Fibroblast of skin of back (primary cell): ENCODE measurements at regions not wholly inside any gene's neighbourhood (a gene's known extent, or its start where the extent isn't known, plus 50 kb on each side); places are given as distances from the start of the nearest gene placed in this dataset.
"Not testable (repeated sequence)": the region's sequence is repeated elsewhere in the genome, so short reads cannot be mapped to it uniquely, and the experiment has no call there.

Experiments
- DNase-seq: peaks from one replicate; pipeline ENCODE4 v3.0.0-alpha.2; 2013

GRCh38 chr17:14604591-14605266, 303.8 kb downstream of the HS3ST3B1 start:
- DNase-seq = no peak

DNA sequence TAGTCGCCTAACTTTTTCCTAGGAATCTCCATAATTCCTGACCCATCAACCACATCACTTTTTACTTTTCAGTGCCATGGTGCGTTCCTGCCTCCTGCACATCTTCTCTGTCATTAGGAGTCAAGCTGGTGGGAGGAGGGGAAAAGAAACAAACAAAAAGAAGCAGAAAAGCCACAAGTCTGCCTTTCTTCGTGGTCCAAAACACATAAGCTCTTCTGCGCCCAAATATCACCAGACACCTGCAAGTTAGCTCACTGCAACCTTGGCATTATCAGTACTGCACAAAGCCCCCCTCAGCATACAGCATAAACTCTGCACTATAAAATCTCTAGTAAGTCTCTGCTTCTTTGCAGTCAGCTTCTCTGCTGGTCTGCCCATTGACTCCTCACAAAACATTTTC, 295.3 kb downstream of the HS3ST3B1 start:
- no peak for DNase-seq

DNA sequence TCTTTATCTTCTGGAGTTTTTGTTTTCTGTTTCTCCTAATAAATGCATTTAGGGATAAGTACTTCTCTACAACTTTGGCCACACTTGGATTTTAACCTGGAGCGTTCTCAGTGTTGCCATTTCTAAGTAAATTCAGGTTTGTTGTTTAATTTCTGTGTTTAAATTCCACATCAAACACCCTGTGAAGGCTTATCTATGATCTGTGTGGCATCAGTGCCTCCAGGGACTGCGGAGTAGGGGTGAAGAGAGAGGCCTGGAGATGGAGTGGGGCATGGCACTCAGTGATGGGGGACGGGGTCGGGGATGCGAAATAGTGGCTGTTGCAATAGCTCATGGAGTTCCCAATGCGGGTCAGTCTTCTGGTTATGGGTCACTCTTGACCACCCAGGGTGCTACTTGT, 294.8 kb downstream of the HS3ST3B1 start:
- no peak for DNase-seq

DNA sequence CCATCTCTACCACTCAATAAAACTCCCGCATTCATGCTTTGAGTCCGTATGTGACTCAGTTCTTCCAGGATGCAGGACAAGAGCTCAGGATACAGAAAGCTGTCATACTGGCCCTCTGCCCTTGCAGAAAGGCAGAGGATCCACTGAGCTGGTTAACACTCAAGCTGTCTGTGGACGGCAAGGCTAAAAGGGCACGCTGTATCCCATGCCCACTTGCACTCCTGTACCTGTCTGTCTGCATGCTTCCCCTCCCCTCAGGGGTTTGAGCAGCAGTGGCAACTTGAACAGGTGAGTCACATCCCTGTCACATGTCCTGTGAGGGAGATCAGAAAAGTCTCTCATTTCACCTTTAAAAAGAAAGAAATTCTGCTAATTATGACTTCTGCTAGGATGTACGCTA, 293.8 kb downstream of the HS3ST3B1 start:
- DNase-seq = no peak

DNA sequence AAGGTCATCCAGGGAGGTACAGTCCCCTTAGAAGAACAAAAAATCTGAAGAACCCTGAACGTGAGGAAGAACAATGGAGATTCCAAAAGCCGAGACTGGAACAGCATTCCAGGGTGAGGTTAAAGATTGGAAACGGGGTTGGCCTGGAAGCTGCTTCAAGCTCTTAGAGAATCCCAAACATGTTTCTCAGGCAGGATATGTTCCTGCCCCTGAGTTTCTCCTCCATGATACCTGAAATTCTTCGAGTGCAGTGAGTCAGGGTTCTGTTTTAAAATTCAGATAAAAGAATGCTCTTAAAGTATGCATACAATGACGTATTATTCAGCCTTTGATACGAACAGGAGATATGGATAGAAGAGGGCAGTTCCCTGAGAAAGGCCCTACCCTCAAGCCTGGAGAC, 293.1 kb downstream of the HS3ST3B1 start:
- no peak for DNase-seq

DNA sequence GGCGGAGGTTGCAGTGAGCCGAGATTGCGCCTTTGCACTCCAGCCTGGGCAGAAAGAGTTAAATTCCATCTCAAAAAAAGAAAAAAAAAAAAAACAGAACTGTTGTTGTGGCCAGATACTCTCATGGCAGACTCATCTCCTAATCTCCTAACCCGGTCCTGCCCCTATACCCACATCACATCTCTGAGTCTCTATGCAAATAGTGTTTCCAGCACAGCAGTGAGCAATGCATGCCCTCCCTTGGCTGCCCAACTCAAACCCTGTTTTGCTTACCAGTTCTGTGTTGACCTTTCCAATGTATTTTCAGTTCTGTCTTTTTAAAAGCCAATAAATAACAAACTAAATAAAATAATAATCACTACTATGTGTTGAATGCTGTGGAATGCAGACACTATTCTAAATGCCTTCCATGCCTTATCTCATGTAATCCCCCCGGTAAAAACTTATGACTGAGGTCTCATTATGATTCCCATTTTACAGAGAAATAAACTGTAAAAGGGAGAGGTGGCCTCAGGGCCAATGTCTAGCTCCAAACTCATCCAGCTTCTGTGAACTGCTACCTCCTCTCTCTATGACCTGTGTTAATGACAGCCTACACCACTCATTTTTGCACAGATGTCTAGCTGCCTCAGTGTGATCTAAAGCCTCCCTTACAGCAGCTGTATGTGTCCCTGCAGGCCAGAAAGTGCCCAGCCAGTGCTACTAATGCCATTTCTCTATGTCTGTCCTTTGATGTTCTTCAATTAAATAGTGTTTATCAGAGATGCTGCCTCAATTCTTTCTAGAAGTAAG, 289.8 kb downstream of the HS3ST3B1 start:
- no peak for DNase-seq

DNA sequence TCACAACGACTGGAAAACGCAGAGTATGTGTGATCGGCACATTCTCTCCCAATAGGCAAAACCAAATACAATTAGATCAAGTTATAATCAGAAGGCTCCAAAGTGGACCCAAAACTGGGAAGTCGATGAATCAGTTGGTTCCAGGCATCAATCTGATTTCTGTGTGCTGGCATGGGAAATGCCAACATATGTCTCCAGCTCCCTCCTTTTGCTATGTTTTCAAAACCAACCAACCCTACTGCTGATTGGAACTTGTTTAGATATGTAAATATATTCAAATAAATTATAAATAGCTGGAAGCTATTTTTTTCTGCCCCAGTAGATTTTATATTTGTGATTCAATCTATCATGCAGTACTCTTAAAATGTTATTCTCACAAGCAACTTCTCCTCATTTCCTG, 284.2 kb downstream of the HS3ST3B1 start:
- no peak for DNase-seq

DNA sequence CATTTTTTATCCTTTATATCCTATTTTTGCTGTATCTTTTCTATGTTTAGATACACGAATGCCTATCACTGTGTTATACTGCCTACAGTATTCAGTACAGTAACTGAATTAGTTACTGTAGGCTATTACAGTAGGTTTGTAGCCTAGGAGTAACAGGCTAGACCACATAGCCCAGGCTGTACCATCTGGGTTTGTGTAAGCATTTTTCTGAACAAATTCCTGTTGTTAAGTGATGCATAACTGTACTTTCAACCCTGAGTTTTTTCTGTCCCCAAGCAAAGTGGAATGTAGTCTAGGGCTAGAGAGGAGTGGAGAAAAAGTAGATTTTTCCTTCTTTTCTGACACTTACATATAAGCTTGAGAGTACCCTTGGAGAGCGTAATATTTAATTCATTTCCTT, 282.1 kb downstream of the HS3ST3B1 start:
- no peak for DNase-seq

- DNase-seq = no peak
Measured at GRCh38 chr17:14581186-14581830, 280.4 kb downstream of the HS3ST3B1 start.

DNA sequence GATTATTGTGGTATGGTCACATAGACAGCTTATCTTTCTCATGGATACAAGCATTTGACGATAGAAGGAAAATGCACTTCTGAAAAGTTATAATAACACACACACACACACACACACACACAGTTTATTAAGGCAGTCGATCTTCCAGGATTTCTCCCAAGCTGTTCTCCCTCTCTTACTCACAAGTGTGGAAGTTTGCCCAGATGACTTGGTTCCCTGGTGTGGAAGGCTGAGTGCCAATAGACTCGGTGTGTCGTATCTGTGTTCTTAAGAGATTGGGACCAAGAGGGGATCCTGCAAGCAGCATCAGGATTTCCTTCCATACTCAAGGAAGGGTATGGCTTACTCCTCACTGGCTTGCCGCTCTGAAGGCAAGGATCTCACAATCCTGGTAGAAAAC, 279.6 kb downstream of the HS3ST3B1 start:
- DNase-seq = peak; percentile 54

- no peak for DNase-seq
Measured at GRCh38 chr17:14579716-14580115, 278.8 kb downstream of the HS3ST3B1 start.

- peak; percentile 15 for DNase-seq
Measured at GRCh38 chr17:14575471-14575953, 274.6 kb downstream of the HS3ST3B1 start.

DNA sequence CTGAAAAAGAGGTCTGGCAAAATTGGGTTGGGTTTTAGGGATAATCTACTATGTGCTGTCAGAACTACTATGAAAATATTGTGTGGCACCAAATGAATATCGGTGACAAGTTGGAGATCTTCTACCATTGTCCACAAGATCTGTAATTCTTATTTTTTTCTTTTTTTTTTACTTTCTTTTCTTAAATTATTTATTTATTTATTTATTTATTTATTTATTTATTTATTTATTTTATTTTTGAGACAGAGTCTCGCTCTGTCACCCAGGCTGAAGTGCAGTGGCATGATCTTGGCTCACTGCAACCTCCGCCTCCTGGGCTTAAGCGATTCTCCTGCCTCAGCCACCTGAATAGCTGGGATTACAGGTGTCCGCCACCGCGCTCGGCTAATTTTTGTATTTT, 259.4 kb downstream of the HS3ST3B1 start:
- DNase-seq = not testable (repeated sequence)

- no peak for DNase-seq
Measured at GRCh38 chr17:14559264-14560119, 258.6 kb downstream of the HS3ST3B1 start.

GRCh38 chr17:14557480-14557879, 256.6 kb downstream of the HS3ST3B1 start:
- DNase-seq = no peak

GRCh38 chr17:14553847-14554246, 253.0 kb downstream of the HS3ST3B1 start:
- DNase-seq = no peak

DNA sequence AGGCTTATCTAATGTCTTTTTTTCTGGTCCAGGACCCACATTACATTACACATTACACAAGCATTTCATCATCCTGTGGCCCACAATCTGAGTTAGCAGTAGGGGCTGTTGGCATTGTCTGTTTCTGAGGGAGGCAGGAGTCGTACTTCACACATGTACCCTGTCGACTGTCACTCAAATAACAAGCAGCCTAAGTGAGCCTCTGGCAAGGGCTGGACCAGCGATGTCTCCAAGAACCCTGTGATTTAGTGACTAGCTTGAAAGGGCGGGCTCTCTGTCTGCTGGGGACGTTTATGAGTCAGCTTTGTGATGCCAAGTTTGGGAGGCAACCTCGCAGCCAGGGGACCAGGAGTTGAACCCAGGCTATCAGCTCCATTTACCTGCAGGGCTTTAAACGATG, 251.4 kb downstream of the HS3ST3B1 start:
- DNase-seq = no peak

DNA sequence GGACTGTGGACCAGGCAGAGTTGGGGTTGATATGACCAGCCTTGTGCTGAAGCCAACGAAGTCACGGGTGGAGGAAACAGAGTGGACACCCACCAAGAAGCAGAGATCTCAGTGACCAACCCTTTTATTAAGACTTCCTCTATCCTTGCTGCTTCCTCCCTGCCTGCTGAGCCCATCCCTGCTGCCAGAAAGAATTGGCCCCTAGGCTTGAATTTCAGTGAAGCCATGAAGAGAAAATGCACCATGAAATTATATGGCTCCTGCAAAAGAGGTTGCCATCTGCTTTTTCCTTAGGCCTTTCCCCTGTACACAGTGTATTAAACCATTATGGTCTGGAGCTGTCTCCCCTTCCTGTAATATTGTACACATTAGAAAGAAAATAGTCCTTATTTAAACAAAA, 246.7 kb downstream of the HS3ST3B1 start:
- no peak for DNase-seq

DNA sequence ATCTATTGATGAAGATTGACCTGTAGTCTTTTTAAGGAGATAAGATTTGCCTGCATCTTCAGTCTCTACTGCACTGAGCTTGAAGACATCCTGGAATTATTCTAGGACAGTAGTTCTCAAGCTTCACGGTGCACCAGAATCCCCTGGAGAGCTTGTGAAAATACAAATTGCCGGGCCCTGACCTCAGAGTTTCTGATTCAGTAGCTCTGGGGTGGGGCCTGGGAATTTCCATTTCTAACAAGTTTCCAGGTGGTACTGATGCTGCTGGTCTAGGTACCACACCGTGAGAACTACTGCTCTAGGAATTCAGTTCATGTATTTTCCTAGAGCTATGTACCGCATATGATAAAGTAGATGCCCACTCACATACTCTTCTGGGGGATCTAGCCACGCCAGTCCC, 246.1 kb downstream of the HS3ST3B1 start:
- no peak for DNase-seq

- no peak for DNase-seq
Measured at GRCh38 chr17:14545156-14545906, 244.4 kb downstream of the HS3ST3B1 start.

- DNase-seq = no peak
Measured at GRCh38 chr17:14541714-14542113, 240.8 kb downstream of the HS3ST3B1 start.

DNA sequence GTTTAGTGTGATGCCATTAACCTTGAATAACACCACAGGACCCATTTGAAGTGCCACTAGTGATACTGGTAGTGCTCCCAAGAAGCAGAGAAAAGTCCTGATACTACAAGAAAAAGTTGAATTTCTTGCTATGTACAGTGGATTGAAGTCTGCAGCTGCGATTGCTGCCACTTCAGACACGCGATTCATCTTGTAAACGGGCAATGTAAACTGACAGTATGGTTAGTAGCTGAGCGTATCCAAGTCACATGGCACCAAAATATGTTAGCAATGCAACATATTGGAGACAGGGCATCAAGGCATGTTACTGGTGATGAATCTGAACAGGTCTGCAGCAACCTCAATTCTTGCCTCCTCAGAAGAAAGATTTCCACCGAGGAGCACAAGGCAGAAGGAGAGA, 238.9 kb downstream of the HS3ST3B1 start:
- no peak for DNase-seq
